SK-MEL-5 (cell line): ENCODE measurements at regions not wholly inside any gene's neighbourhood (a gene's known extent, or its start where the extent isn't known, plus 50 kb on each side); places are given as distances from the start of the nearest gene placed in this dataset.

Experiments used
- DNase-seq: peaks from one replicate; pipeline ENCODE4 v3.0.0-alpha.2; 2016; ENCODE audit warnings: low read depth, low spot score
- in situ Hi-C: cut with HindIII; loops from 2 replicates; pipeline ENCODE4 v1.10.0; 2016; ENCODE audit warnings: low sequenced_read_pairs, high pct_unique_total_duplicates, low pct_unique_long_range_greater_than_20kb

DNA sequence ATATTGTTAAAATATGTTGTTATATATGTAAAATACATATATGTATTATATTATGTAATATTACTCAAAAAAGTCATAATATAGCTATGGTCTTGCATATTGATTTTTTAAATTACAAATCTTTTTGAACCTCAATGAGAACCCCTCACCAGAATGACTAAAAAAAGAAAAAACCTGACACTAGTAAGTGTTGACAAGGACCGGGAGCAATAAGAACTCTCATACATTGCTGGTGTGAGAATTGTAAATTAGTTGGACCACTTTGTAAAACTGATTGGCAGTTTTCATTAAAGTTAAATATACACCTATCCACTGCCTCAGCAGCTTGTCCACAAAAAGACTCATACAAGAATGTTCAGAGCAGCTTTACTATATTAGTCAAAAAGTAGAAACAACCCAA, 280.0 kb downstream of the BMP7 start:
- DNase-seq = no peak
- in situ Hi-C loops = no loop called here

DNA sequence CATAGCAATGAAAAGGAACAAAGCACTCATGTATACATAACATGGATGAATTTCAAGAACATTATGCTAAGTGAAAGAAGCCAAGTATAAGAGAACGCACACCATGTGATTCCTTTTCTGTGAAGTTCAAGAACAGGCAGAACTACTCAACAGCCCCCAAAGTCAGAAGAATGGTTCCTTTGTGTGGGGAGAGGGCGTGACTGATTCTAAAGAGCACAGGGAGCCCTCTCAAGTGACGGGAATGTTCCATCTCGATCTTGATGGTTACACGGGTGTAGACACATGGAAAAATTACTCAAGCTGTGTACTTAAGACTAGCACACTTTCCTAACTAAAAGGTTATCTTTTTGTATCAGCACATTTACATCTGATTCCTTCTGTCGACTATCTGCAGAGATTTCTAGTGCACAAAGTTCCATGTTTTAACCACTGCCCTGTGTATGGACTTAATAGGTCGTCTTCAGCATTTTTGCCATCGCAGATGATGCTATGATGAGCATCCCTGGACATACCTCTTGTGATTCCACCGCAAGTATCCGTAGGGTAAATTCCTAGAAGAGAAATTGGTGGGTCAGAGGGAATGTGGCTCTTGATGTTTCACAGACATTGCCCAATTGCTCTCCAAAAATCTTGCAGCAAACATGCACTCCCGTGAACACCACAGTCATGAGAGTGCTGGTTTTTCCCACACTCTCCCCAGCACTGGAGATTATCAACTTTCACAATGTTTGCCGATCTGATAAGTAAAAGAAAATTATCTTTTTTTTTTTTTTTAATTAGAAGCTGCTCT, 279.3 kb downstream of the BMP7 start:
- in situ Hi-C loops = no loop called here
- peak; percentile 80 for DNase-seq

DNA sequence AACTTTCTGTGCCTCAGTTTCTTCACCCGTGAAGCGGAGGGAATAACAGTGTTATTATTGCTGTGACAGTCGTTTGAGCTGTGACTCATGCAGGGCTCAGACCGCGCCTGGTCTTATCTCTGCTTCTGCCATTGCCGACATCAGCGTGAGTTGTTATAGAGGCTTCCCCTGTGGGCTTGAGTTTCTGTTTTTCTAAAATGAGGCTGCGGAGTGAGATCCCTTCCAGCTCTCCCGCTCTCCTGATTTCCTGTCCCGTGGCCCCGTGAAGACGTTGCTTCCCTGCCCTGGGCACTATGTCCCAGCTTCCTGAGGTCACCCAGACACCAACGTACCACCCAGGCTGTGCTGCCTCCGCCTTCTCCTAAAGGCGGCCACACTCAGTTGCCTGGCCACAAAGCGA, 278.5 kb downstream of the BMP7 start:
- peak; percentile 11 for DNase-seq

DNA sequence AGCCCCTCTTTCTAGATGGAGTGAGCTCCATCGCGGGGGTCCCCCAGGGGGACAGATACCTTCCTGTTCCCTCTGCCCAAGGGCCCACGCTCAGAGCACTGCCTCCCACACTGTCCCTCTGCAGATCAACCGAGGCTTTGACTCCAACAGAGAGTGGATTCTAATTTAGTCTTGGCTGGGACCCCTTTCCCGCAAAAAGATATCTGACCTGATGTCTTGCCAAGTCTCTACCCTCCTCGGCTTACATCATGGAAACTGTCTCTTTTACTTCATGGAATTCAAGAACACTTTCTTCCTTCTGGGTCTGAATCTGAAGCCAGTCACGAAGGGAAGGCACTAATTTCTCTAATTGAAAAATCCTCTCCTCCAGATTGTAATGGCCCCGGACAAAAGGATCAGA, 278.0 kb downstream of the BMP7 start:
- in situ Hi-C loops = no loop called here
- no peak for DNase-seq

More for the DNA sequence above, 278.5 kb downstream of the BMP7 start:
- in situ Hi-C loops = no loop called here

DNA sequence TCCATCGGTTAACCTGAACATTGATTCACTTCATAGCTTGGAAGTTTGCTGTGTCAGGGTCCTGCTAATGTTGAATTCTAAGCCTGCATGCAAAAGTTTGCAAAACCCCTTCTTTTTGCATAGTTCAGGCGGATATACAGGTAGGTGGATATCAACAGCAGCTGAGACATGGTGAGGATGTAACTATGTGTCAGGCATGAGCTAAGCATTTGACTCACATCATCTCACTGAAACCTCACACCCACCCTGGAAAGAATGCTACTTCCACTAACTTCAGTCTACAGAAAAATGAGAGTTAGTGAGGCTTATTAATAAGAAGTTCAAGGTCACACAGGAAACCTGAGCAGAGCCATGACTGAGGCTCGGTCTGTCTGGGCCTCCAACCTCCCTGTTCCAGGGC, 276.9 kb downstream of the BMP7 start:
- DNase-seq = no peak
- in situ Hi-C loops = no loop called here

DNA sequence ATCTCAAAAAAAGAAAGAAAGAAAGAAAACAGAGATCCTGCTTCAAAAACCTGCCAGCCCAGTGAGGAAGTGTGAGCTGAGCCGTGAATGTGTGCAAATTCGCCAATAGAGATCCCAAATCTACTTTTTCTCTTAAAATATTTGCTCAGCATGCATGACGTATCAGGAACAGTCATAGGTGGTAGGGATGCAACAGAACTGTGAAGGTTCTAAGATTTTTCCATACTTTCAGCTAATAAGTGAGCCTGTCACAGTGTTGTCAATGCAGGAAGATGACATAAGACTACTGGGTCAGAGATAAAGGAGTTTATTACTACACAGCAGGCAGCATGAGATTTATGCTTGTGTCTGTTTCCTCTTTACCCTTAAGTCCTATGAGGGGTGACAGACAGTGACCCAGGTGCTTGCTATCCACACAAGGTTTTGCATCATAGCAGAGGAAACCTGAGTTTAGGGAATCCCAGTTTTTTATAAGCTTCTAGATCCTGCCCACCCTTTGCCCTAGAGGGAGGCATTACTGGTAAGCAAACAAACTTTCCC, 273.4 kb downstream of the BMP7 start:
- no peak for DNase-seq
- in situ Hi-C loops = no loop called here

DNA sequence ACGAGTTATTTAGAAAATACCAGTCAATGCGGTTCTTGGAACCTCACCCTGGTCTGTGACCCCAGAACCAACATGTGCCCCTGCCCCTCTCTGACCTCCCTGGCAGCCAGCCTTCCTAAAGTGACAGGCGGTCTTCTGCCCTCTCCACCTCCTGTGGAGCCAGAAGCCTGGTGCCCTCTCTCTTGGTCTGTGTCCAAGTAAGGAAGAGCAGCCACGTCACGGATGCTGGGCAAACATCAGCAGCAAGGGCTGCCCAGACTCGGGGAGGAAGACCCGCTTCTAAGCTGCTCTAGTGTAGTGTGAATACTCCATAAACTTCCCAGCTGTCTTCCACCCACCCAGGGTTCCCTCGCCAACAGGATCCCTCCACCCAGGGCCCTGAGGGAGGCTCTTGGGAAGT, 272.4 kb downstream of the BMP7 start:
- in situ Hi-C loops = no loop called here

DNA sequence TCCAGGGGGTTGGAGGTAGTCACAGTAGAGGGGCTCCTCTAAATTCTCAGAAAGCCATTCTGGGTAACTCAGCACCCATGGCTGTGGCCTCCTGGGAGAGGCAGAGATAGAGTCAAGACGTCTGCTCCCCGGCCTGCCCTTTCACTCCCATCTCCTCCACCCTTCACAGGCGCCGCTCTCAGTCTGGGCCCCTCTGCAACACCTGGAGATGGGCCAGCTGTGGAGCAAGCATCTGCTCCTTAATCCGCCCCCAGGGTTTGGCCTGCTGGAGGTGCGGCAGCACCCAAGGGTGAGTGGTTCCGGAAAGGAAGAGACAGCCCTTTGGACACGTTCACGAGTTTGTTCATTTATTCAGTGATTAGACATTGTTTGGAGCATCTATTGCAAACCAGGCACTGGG, 271.3 kb downstream of the BMP7 start:
- DNase-seq = no peak
- in situ Hi-C loops = no loop called here

More for the DNA sequence above, 272.4 kb downstream of the BMP7 start:
- no peak for DNase-seq

DNA sequence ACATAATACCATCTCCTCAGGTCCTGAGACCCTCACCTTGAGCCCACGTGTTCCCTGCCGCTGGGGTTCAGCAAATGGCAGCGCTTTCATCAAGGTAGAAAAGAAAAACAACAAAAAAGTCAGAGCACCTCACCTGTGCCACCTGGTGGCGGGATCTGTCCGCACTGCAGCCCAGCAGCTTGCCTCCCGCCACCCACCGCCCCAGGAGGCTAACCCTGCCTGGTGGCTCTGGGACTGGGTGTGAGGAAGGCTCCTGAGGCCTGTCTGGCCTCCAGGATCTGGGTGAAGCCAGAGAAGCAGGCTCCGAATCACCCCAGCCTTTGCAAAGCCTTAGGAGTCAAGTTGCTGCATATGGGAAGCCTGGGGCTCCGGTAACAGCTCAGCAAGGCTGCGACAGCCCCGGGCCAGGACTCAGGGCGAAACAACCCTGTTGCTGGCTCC, 270.8 kb downstream of the BMP7 start:
- in situ Hi-C loops = no loop called here
- DNase-seq = peak; percentile 23

DNA sequence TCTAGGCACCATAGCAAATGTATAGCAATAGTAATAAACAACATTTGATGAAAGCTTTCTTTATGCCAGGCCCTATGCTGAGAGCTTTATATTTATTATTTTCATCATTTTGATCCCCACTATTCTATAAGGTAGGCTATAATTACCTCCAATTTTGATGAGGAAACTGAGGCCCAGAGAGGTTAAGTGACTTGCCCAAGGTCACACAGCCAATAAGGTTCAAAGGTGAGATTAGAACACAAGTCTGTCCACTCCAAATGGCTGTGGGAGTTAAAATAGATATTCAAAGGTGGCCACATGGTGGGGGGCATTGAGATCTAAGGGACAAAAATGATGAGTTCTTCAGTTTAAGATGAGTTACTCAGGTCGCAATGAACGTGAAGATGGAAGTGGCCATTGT, 269.9 kb downstream of the BMP7 start:
- in situ Hi-C loops = no loop called here
- no peak for DNase-seq

DNA sequence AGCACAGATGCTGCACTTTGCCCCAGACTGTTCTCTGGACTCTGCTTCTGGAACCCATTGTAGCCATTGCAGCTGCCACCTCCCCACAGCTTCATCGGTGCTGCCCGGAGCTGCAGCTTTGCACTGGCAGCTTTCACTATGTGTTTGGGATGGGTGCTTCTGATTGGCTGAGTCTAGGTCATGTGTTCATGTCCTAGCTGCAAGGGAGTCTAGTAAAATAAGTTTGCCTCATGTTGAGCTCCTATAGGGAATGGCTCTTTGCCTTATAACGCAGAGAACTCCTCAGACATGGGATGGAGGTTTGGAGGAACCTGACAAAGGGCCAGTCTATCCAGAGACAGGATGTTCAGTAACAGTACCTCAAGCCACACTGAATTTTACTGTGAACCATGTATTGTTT, 268.0 kb downstream of the BMP7 start:
- in situ Hi-C loops = no loop called here
- no peak for DNase-seq

DNA sequence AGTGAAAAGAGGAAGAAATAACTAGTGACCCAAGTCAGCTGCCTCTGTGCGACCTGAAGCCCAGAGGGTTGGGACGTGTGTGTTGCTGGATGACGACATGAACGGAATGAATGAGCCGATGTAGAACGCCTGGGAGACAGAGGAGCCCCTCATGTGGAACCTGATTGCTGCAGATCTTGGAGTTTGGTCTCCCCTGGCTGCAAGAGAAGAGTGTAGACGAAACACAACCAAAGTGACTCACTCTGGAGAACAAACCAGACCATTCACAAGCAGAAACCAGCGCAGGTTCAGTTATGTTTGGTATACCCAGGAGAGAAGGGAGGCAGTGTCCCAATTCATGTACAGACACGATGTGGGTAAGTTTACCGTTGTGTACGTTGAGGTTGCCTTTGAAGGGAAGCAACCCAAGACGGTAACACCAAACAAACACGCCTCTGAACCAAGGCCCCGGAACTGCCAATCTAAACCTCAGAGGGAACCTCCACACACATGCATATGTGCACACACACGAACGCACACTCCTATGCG, 265.9 kb downstream of the BMP7 start:
- in situ Hi-C loops = no loop called here
- DNase-seq = peak; percentile 53

DNA sequence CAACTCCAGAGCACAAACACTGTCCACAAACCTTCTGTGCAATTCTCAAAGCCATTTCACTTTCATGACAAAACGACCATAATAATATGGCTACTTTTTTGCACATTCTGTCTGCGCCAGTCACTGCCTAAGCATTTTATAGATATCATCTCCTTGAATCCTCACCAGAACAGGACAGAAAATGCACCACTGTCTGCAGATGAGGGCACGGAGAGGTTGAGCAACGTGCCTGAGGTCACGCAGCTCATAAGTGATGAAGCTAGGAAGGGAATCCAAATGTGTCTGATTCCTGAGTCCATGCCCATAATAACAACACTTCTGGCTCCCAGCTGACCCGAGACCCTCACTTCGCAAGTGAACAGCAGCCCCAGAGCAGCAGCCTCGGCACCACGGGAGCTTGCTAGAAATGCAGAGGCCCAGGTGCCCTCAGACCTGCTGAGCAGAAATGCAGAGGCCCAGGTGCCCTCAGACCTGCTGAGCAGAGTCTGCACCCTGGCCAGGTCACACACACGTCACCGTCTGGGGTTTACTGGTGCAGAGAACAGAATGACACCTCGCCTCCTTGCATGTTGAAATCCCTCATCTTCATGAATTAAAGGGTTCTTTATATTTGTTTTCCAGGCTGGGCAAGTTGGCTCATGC, 265.2 kb downstream of the BMP7 start:
- in situ Hi-C loops = no loop called here
- no peak for DNase-seq

DNA sequence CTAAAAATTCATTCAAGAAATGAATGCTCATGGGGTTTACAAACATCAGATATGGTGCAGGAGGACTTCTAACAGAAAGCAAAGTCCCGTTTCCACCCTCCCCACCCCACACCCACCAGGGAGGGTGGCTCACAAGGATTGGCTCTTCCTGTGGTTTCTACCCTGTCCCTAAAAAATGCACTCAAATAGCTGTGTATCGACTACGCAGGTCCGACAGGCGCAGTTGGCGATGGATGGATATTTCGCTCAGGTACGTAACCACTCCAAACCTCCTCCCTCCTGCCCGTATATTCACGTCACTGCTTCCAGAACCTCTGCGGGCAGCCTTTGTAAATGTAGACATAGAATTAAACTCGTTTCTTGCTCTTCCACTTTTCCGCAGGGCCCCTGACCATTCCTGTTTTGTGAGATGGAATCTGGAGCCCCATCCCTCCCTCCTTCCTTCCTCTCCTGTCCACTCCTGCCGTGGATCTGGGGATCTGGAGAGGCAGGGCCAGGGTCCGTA, 264.3 kb downstream of the BMP7 start:
- DNase-seq = no peak
- in situ Hi-C loops = no loop called here

DNA sequence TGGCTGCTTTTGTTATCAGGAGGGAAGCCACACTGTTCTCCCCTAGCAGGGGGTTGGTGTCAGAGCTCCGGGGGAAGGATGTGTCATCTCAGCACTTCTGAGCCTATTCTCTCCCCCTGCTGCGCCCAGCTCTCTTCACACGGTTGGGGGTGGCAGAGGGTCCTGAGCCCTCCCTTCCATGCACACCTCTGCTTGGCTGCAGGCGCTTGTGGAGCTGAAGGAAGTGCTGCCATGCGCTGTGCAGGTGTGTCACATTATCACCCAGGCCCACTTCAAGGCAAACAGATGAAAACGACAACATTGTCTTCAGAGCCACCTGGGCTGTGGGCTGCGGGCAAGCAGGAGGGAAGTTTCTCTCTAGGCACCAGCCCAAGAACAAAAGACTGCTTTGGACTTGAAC, 263.4 kb downstream of the BMP7 start:
- no peak for DNase-seq
- in situ Hi-C loops = no loop called here

DNA sequence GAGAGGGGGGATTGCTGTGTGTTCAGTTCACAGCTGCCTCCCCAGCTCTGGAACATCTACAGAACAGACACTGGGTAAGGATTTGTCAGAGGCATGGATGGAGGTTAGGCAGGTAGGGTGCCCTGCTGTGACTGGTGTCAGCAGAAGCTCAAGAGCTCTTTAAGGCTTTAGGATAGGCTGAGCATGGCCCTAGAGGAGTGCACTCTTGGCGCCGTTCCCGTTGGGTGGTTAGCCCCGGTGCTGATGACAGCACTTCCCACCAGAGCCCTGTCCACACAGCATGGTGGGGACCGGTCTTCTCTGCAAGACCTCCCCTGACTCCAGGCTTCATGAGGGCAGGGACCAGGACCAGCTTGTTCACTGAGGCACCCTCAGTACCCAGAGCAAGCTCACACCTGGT, 262.0 kb downstream of the BMP7 start:
- in situ Hi-C loops = no loop called here
- DNase-seq = no peak

DNA sequence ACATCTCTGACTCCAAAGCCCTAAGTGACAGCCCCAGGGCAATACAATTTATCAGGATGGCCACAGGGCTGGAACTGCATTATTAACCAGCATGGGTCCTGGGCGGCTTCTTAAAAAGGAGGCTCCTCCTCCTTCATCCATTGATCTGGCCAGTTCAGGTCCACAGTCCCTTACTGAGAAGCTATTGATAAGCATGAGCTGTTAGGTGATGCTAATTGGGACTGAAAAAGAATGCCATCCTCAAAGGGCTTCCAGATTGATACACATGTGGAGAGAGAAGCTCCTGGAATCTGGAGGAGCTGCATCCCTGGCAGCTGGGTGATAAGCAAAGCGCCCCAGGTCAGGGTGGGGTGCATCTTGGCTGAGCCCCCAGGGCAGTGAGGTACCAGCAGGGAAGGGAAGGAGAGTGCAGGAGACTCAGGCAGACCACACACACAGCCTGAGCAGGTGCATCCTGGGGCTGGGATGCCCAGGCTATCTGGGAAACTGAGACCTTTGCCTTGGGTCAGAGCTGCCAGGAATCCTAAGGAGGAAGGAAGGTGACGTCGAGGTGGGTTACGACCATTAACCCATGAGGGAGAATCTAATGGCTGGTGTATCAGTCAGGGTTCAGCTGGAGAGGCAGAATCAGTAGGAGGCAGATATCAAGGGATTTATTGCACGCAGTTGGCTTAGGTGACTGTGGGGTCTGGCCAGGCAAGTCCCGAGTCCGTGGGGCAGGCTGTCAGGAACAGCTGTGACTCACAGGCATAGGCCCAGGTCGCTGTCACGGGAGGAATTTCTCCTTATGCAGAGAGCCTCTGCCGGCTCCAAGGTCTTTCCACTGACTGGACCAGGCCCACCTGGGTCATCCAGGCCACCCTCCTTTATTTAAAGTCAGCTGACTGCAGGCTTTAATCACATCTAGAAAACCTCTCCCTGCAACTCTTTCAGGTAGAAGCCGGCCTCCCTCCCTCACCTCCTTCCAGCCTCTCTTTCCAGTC, 261.2 kb downstream of the BMP7 start:
- in situ Hi-C loops = no loop called here
- no peak for DNase-seq
